Liver (tissue), 7 donors: ENCODE measurements at regions not wholly inside any gene's neighbourhood (a gene's known extent, or its start where the extent isn't known, plus 50 kb on each side); places are given as distances from the start of the nearest gene placed in this dataset.

Source experiments
- DNase-seq: peaks from one replicate; pipeline ENCODE4 v3.0.0-alpha.2; 2017; ENCODE audit warnings: low spot score
- H3K27ac ChIP-seq, 2 donors: one replicate each; pipeline ENCODE4 v1.7.0; 2013; ENCODE audit warnings: inconsistent platforms in 2 of 2, low read length in 2 of 2, control low read depth in 1 of 2, low read depth in 1 of 2, mild to moderate bottlenecking in 1 of 2
- H3K27me3 ChIP-seq, 4 donors: one replicate each; pipeline versions ENCODE4 v1.6.1 to v1.7.0; 2013; ENCODE audit warnings: low read length in 3 of 4, inconsistent platforms in 1 of 4, mild to moderate bottlenecking in 1 of 4, moderate library complexity in 1 of 4; ENCODE audit not compliant: control insufficient read depth in 4 of 4, insufficient read depth in 4 of 4
- H3K36me3 ChIP-seq, 4 donors: one replicate each; pipeline versions ENCODE4 v1.6.1 to v1.7.0; 2013; ENCODE audit warnings: low read length in 3 of 4, mild to moderate bottlenecking in 3 of 4, low read depth in 1 of 4, moderate library complexity in 1 of 4; ENCODE audit not compliant: control insufficient read depth in 4 of 4, insufficient read depth in 3 of 4
- H3K4me1 ChIP-seq, 4 donors: one replicate each; pipeline versions ENCODE4 v1.6.1 to v1.7.0; 2013; ENCODE audit warnings: low read length in 3 of 4, mild to moderate bottlenecking in 3 of 4, moderate library complexity in 1 of 4; ENCODE audit not compliant: control insufficient read depth in 4 of 4, insufficient read depth in 4 of 4
- H3K4me3 ChIP-seq, 3 donors: one replicate each; pipeline versions ENCODE4 v1.6.1 to v1.7.0; 2013; ENCODE audit warnings: low read length in 3 of 3, control low read depth in 1 of 3, low read depth in 1 of 3, mild to moderate bottlenecking in 1 of 3
- H3K9ac ChIP-seq, 2 donors: one replicate each; pipeline ENCODE4 v1.7.0; 2013; ENCODE audit warnings: low read length in 2 of 2, mild to moderate bottlenecking in 2 of 2, moderate library complexity in 2 of 2, control low read depth in 1 of 2, low read depth in 1 of 2
- H3K9me3 ChIP-seq, 4 donors: one replicate each; pipeline versions ENCODE4 v1.6.1 to v1.7.0; 2013; ENCODE audit warnings: low read length in 3 of 4; ENCODE audit not compliant: control insufficient read depth in 4 of 4
- EGR1 ChIP-seq, 2 donors: IDR thresholded peaks; 2 replicates each; pipeline ENCODE4 v1.6.1; 2016 to 2018; ENCODE audit warnings: antibody characterized with exemption in 2 of 2, low read depth in 2 of 2
- FOXA1 ChIP-seq: IDR thresholded peaks from 2 replicates; pipeline ENCODE4 v1.6.1; 2016; ENCODE audit warnings: antibody characterized with exemption
- FOXA2 ChIP-seq: IDR thresholded peaks from 2 replicates; pipeline ENCODE4 v1.6.1; 2016; ENCODE audit warnings: antibody characterized with exemption
- GABPA ChIP-seq, 2 donors: IDR thresholded peaks in 1 of 2; conservative IDR thresholded peaks in 1 of 2; 2 replicates each; pipeline ENCODE4 v1.6.1; 2016; ENCODE audit warnings: antibody characterized with exemption in 2 of 2, mild to moderate bottlenecking in 1 of 2, moderate library complexity in 1 of 2
- HNF4A ChIP-seq, 2 donors: conservative IDR thresholded peaks; 2 replicates each; pipeline ENCODE4 v1.6.1; 2016; ENCODE audit warnings: antibody characterized with exemption in 2 of 2, mild to moderate bottlenecking in 2 of 2
- HNF4G ChIP-seq: IDR thresholded peaks from 2 replicates; pipeline ENCODE4 v1.6.1; 2016; ENCODE audit warnings: antibody characterized with exemption
- JUND ChIP-seq, 2 donors: IDR thresholded peaks; 2 replicates each; pipeline ENCODE4 v1.6.1; 2016; ENCODE audit warnings: antibody characterized with exemption in 2 of 2
- NR2F2 ChIP-seq: IDR thresholded peaks from 2 replicates; pipeline ENCODE4 v1.6.1; 2016; ENCODE audit warnings: antibody characterized with exemption
- RAD21 ChIP-seq, 2 donors: IDR thresholded peaks; 2 replicates each; pipeline ENCODE4 v1.6.1; 2016; ENCODE audit warnings: antibody characterized with exemption in 2 of 2, mild to moderate bottlenecking in 2 of 2
- REST ChIP-seq: IDR thresholded peaks from 2 replicates; pipeline ENCODE4 v1.6.1; 2016; ENCODE audit warnings: antibody characterized with exemption, mild to moderate bottlenecking
- RXRA ChIP-seq, 2 donors: IDR thresholded peaks; 2 replicates each; pipeline ENCODE4 v1.6.1; 2017 to 2018; ENCODE audit warnings: antibody characterized with exemption in 2 of 2, mild to moderate bottlenecking in 1 of 2
- SP1 ChIP-seq: IDR thresholded peaks from 2 replicates; pipeline ENCODE4 v1.6.1; 2018; ENCODE audit warnings: antibody characterized with exemption, mild to moderate bottlenecking
- TAF1 ChIP-seq: conservative IDR thresholded peaks from 2 replicates; pipeline ENCODE4 v1.6.1; 2016; ENCODE audit warnings: antibody characterized with exemption, mild to moderate bottlenecking
- YY1 ChIP-seq: IDR thresholded peaks from 2 replicates; pipeline ENCODE4 v1.6.1; 2016; ENCODE audit warnings: antibody characterized with exemption, mild to moderate bottlenecking
- ZBTB33 ChIP-seq: IDR thresholded peaks from 2 replicates; pipeline ENCODE4 v1.6.1; 2016; ENCODE audit warnings: antibody characterized with exemption
- WGBS: extraction: QIAGEN DNeasy Blood & Tissue Kit; methylation state at CpG from one replicate; pipeline ENCODE4 v1.1.7; 2013; 5-methylcytosine and 5-hydroxymethylcytosine counted together
- TF ChIP-seq, protein P1 (sequence below): IDR thresholded peaks from 2 replicates; pipeline ENCODE4 v1.6.1; 2016; ENCODE audit warnings: antibody characterized with exemption
- TF ChIP-seq, protein P2 (sequence below): IDR thresholded peaks from 2 replicates; pipeline ENCODE4 v1.6.1; 2016; ENCODE audit warnings: antibody characterized with exemption
- donor health status: healthy.
- donor health status: healthy.
- donor health status: healthy.
- donor health status: healthy.

GRCh38 chr7:145016068-145016467, 180.2 kb upstream of the TPK1 start (continued):
- TF ChIP-seq REST, result no peak
- TF ChIP-seq FOXA2, result no peak
- TF ChIP-seq YY1, result no peak

DNA sequence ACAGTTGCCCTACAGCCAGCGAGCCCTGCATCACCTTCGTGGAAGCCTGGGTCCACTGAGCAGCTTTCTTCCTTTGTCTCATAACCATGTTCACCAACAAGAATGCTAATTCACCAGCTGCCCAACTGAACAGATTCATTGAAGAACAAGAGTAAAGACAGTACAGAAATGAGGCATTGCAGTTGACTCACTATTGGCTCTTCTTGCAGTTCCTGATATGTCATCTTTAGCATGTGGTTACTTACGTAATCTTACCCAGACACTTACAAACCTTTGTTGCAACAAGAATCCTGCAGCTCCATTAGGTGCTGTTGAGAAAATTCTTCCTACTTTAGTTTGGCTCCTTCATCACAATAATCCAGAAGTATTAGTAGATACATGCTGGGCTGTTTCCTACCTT, 174.0 kb upstream of the TPK1 start:
- no peak overlapping the region for H3K27ac ChIP-seq
- no peak for DNase-seq
- 78% methylated on average over 3 of the region's 3 CpGs for WGBS
- H3K27me3 ChIP-seq, result no peaks in the 10 kb centered on the region
- H3K4me3 ChIP-seq, result no peak overlapping the region
- no peaks in the 10 kb centered on the region for H3K9me3 ChIP-seq
- no peaks in the 10 kb centered on the region for H3K4me1 ChIP-seq
- no peak for TF ChIP-seq REST
- H3K36me3 ChIP-seq, result no peaks in the 10 kb centered on the region
- H3K9ac ChIP-seq, result no peak overlapping the region

DNA sequence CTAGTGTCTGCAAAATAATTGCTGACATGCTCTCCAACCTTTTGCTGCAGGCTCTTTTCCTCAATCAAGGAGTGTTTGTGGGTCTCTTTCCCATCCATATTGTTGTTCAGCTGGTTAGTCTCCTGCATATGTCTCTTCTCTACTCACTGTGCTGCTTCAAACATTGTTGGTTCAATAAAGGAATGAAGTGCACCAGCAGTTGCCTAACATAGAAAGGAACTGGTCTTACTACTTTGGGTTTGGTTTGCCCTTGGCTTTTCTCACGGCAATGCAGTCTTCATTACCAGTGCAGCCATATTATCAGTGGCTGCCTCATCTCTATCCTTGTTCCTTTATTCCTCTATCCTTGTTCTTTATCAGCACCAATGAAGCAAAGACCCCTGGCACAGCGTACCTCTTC, 169.7 kb upstream of the TPK1 start:
- WGBS, result 74% methylated on average over 2 of the region's 2 CpGs
- Histone ChIP-seq H3K9ac (no peak overlapping the region), H3K27ac (no peak overlapping the region), H3K27me3 (no peaks in the 10 kb centered on the region), H3K36me3 (no peaks in the 10 kb centered on the region), H3K4me3 (no peak overlapping the region), H3K9me3 (peaks cover 0 to 2% (median 0%) of the 10 kb centered on the region in 4 donors), H3K4me1 (no peaks in the 10 kb centered on the region)
- TF ChIP-seq JUND (IDR thresholded peaks at IDR 0.05) (no peak), YY1 (no peak), FOXA1 (no peak), EGR1 (IDR thresholded peaks at IDR 0.05; ENCODE audit: low read depth in 2 of 2) (no peak), HNF4G (no peak), NR2F2 (no peak), FOXA2 (no peak), GABPA (IDR thresholded peaks at IDR 0.05 in 1 of 2, conservative IDR thresholded peaks at IDR 0.05 in 1 of 2) (no peak), REST (no peak), TAF1 (no peak), SP1 (no peak), ZBTB33 (no peak), HNF4A (conservative IDR thresholded peaks at IDR 0.05) (no peak), RAD21 (IDR thresholded peaks at IDR 0.05) (no peak), RXRA (IDR thresholded peaks at IDR 0.05) (no peak)
- TF ChIP-seq, protein P1, sequence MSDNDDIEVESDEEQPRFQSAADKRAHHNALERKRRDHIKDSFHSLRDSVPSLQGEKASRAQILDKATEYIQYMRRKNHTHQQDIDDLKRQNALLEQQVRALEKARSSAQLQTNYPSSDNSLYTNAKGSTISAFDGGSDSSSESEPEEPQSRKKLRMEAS, result no peak
- TF ChIP-seq, protein P2, sequence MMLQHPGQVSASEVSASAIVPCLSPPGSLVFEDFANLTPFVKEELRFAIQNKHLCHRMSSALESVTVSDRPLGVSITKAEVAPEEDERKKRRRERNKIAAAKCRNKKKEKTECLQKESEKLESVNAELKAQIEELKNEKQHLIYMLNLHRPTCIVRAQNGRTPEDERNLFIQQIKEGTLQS, result no peak
- no peak for DNase-seq
